OCI-LY3 (cell line): ENCODE measurements at regions not wholly inside any gene's neighbourhood (a gene's known extent, or its start where the extent isn't known, plus 50 kb on each side); places are given as distances from the start of the nearest gene placed in this dataset.

ENCODE experiments used
- EZH2phosphoT487 ChIP-seq: fragments of 200-600 bp; shearing (Covaris generic); IDR thresholded peaks from 2 replicates; pipeline ENCODE4 v1.6.1; 2018; ENCODE audit warnings: antibody characterized with exemption, mixed run types, low read depth
- TF ChIP-seq, protein P1 (sequence below): fragments of 200-600, 300-600 bp; sonication (generic); IDR thresholded peaks from 2 replicates; pipeline ENCODE4 v1.5.1; 2014; ENCODE audit warnings: antibody characterized with exemption, low read length, low read depth

DNA sequence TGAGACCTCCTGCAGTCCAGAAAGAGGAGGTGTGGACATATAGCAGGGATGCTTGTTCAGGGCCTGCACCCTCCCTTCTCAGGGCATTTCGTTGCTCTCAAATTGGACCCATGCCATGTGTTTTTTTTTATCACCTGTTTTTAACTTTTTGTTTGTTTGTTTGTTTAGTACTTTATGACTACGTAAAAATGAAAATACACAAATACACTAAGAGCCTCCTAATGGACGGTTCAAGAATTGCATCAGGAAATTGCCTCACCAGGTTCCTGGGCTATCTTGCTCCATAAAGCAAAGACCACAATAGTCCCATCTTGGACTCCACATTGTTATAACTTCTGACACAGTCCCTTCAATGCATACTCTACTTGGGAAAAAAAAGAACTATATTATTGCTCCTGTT, 1685.9 kb upstream of the TENM3 start:
- TF ChIP-seq, protein P1, sequence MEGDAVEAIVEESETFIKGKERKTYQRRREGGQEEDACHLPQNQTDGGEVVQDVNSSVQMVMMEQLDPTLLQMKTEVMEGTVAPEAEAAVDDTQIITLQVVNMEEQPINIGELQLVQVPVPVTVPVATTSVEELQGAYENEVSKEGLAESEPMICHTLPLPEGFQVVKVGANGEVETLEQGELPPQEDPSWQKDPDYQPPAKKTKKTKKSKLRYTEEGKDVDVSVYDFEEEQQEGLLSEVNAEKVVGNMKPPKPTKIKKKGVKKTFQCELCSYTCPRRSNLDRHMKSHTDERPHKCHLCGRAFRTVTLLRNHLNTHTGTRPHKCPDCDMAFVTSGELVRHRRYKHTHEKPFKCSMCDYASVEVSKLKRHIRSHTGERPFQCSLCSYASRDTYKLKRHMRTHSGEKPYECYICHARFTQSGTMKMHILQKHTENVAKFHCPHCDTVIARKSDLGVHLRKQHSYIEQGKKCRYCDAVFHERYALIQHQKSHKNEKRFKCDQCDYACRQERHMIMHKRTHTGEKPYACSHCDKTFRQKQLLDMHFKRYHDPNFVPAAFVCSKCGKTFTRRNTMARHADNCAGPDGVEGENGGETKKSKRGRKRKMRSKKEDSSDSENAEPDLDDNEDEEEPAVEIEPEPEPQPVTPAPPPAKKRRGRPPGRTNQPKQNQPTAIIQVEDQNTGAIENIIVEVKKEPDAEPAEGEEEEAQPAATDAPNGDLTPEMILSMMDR: peak; percentile 34
- TF ChIP-seq EZH2phosphoT487: no peak
